HG03064 (cell line): ENCODE measurements at regions not wholly inside any gene's neighbourhood (a gene's known extent, or its start where the extent isn't known, plus 50 kb on each side); places are given as distances from the start of the nearest gene placed in this dataset.
"Not testable (repeated sequence)": the region's sequence is repeated elsewhere in the genome, so short reads cannot be mapped to it uniquely, and the experiment has no call there.

Experiments
- ATAC-seq: cut with Tn5 transposase; IDR thresholded peaks from one replicate; pipeline ENCODE4 v1.9.1; 2021; ENCODE audit warnings: low read depth; ENCODE audit not compliant: unreplicated experiment

DNA sequence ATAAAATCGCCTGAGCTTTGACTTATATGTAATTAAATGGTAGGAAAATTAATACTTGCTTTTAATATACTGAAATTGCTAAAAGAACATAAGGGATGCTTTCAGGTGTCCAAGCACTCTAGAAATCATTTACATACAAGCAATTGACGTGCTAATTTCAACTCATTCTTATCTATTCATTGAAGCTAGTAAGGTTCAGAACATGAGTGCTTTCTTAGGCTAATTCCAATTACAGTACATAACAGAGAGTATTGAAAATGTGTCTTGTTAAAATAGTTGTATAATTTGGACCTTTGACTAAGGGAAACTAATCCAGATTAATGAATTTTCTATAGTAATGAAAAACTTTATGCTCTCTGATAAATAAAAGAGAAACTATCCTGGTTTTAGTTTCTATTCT lies 1016.4 kb upstream of the TYRP1 start:
- no peak for ATAC-seq

DNA sequence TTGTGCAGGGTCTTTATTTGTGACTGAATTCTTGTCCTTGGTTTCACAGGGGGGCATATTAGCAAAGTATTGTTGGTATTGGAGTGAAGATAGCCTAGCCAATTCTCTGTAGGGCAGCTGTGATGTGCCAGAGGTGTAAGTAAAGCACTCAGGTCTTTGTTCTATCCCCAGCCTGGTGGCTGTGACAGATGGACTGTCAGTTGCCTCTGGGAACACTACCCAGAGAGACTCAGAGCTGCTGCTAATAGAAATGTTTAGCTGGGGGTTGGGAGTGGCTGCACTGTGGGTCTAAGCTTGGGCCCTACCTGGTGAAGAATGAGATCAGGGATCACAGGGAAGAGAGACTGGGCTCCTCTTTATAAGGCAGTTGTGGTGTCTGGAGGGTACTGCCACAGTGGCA lies 1006.5 kb upstream of the TYRP1 start:
- ATAC-seq: no peak

DNA sequence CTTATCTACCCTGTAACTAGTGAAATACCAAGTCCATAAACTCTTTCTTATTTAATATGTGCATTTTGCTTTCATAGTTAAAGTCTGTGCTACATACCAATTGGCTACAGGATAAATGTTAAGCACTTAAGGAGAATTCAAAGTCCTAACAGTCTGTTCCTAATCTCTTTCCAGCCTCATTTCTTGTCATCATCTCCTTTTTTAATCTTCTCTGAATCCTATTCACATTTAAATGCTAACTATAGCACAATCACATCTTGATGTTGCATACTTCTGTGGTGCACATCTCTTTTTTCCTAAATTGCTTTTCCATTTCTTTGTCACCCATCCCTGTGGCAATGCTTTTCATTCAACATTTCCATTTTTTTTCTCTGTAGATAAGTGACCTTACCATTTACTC lies 996.1 kb upstream of the TYRP1 start:
- no peak for ATAC-seq

DNA sequence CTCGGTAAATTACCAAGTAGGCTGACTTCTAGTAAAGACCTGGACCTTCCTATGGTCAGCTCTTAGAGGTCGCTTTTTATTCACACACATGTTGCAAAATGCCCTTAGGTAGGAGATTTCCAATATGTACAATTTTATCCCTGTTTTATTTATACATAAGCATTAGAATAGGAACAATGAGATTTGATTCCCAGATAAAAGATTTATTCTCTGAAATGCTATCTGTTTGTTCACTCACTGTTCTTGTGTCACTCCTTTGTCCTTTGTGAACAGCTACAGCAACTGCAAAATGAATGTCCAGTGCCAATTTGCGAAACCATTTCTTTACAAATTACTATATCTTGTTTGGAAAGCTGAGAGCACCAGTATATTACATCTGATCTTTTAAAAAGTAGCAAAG lies 991.5 kb upstream of the TYRP1 start:
- no peak for ATAC-seq

DNA sequence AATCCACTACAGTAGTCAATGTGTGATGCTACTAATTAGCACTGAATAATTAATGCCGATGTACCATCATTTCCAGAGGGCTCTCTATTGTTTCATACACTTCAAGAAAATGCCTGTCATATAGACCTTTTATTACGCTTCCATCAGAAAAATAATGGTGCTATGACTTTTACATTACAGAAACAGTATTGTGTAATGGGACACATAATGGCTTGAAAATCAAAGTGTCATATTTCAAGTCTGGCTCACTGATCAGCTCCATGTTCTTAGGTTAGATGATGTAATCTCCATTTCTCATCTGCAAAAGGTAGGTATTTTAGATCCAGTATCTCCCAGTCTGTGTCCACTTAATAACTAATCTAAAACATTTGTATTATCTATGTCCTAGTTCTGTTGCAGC lies 990.6 kb upstream of the TYRP1 start:
- ATAC-seq: no peak

DNA sequence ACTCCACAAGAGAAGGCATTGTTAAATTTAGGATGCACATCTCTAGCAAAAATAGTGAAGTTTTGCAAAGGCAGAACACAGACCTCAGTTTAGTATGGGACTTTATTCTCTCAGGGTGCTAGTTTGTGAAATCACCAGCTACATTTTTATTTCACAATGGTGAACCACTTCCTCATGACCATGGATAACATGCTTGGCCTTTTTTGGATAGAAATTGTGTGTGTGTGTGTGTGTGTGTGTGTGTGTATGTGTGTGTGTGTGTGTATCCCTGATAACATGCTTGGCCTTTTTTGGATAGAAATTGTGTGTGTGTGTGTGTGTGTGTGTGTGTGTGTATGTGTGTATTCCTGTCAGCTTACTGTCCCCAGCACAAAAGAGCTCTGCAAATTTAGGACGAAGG lies 989.0 kb upstream of the TYRP1 start:
- not testable (repeated sequence) for ATAC-seq

DNA sequence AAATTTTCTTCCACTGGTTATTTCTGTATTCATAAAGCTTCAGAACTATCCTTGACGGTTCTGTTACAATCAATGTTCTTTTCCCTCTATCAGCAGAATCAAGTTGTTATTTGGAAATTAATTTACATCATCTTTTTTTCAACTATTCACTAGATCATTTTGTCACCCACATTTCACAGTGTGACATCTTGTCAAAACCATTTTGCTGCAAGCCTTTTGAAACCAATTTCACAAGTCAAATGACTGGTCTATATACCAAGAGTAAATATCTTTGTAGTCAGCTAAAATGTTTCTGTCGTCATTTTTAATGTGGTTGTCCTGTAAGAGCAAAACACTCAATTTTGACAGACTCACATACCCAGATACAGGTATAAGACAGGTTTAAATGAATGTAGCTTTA lies 984.3 kb upstream of the TYRP1 start:
- ATAC-seq: no peak

DNA sequence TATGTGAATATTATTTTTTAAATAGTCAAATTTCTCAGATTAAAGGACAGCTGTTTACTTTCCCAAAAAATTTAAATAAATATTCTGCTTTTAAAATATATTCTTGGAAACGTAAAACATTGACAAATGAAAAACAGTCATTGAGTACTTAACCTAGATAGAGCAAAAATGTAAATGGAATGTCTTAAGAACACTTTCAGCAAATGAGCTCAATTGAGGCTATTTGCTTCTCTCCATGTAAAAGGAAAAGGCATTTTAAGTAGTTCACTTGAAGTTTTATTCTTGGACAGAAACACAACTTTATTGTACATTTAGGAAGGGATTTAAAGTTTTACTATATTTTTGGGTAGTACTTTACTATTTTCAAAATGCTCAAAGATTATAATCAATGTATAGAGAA lies 983.6 kb upstream of the TYRP1 start:
- ATAC-seq: no peak

DNA sequence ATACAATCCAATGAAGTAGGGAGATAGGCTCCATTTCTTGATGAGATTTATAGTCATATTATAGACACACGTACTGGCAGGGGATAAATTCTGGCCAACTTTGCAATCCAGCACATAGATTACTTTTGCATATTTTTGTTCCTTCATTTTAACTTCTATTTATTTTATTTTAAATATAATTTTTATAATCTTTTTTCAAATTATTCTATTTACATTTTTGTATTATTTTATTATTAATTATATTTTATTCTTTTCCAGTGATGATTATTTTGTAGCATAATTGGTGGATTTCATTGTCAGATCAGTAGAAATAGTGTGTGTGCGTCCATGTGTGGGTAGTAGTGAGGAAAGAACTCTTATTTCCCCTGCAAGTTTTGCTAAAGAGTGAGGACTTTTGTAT lies 980.1 kb upstream of the TYRP1 start:
- ATAC-seq: no peak

DNA sequence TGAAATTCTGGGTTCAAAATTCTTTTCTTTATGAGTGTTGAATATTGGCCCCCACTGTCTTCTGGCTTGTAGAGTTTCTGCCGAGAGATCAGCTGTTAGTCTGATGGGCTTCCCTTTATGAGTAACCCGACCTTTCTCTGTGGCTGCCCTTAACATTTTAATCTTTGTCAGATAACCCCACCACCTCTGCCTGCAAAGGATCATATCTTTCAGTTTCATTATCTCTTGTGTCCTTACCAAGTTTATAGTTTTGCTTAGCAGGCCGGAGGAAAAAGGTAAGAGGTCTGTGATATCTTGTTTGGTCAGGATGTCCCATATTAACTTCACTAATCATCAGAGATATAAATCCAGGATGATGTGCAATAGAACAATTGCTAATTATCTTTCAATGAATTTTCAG lies 970.2 kb upstream of the TYRP1 start:
- ATAC-seq: no peak

DNA sequence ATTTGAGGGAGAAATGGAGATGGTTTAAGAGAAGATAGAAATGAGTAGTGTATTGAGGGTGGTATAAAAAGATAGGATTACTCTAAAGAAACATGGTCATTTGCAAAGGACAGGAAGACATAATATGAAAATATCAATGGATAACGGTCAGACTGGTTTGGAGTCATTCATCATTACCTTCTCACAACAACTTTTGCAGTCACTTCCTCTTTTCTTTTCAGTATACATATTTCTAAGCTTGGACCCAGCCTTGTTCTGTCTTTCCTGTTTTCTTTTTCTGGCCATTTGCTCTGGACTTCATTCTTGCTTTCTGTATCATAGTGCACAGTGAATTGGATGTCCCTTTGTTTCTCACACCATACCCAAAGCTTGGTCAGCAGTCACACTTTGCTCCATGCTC lies 966.5 kb upstream of the TYRP1 start:
- ATAC-seq: no peak

DNA sequence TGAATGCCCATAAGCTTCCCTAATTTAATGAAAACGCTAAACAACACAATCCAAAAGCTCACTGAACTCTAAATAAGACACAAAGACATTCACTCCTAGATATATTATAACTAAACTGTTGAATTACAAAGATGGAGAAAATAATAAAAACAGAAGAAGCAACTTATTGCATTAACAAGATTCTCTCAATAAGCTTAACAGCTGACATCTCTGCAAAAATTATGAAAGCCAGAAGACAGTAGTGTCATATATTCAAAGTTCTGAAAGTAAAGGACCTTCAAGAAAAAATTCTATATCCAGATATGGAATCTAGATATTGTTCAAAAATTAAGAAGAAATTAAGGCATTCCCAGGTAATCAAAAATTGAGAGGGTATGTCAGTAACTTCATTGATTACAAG lies 957.8 kb upstream of the TYRP1 start:
- no peak for ATAC-seq

DNA sequence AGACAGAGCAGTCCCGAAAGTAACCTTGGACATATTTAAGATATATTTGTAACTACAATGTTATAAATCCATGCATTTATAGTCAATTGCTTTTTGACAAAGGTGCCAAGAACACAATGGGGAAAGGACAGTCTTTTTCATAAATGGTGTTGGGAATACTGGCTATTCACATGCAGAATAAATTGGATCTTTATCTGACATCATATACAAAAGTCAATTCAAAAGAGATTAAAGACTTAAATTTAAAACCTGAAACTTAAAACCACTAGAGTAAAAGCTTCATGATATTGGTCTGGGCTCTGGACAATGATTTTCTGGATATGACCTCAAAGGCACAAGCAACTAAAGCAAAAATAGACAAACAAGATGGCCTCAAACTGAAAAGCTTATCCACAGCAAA lies 950.7 kb upstream of the TYRP1 start:
- ATAC-seq: no peak

DNA sequence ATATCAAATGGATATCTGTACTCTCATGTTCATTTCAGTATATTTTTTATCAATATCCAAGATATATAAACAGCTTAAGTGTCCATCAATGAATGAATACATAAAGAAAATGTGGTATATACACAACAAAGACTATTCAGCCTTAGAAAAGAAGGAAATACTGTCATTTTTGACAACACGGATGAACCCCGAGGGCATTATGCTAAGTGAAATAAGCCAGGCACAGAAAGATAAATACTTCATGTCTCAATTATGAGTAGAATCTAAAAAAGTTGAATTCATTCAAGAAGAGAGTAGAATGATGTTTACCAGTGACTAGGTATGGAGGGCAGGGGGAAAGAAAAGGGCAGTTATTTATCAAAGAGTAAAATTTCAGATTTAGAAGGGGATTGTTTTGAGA lies 949.8 kb upstream of the TYRP1 start:
- ATAC-seq: no peak

DNA sequence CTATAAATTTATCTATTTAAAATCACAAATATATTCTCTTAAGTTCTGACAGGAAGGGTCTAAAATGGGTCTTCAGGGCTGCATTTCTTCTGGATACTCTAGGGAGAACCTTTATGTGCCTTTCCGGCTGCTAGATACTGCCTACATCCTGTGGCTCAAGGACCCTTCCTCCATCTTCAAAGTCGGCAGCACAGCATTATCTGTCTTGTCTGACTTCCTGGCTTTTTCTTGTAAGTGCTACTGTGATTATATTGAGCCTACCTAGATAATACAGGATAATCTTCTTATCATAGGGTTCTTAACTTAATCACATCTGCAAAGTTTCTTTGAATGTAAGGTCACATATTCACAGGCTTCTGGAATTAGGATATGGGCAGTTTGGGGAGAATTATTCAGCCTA lies 943.8 kb upstream of the TYRP1 start:
- ATAC-seq: no peak

DNA sequence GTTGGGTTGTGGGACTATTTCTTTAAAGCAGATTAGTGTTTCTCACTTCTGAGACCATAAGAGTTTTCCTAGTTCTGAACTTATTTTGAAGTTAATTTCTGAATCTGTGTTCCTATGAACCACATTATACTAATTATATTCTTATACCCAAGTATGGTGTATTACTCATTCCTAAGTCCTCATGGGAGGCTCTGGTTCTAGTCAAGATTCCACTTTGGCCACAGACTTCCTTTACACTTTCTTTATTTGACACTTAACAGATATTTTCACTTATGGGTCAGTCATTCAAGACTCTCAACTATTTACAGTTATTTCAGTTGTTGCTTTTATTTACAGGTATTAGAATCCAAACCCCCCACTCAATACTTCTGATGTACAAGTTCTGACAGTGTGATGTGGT lies 937.2 kb upstream of the TYRP1 start:
- ATAC-seq: no peak

DNA sequence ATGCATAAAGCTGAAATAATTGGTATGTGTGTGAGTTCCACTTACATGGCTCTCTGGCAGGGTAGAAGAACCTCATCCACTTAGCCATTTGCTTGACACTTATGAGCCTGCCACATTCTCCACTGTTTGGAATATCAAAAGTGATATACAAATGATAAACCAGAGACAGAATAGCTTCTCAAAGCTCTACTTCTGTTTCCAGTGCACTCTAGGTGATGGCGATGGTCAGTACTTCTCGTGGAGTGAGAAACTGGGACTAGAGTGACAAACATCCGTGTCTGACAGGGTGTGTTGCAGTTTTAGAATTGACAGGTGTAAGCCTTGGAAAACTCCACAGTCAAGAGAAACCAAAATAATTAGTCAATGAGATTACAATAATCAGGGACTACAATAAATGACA lies 935.8 kb upstream of the TYRP1 start:
- no peak for ATAC-seq

DNA sequence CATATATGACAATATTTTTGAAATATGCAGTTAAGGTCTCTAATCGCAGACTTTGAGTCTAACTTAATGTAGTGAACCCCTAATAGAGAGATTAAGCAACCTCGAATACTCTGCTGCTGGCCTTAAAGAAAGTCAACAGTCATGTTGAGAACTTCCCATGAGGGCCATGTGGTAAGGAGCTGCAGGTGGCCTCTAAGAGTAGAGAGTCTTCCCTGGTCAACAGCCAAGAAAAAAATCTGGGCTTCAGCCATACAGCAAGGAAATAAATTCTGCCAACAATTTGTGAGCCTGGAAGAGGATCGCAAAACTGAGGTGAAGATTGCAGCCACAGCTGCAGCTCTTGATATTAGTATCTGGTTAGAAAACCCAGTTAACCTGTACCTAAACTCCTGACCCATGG lies 935.2 kb upstream of the TYRP1 start:
- no peak for ATAC-seq

DNA sequence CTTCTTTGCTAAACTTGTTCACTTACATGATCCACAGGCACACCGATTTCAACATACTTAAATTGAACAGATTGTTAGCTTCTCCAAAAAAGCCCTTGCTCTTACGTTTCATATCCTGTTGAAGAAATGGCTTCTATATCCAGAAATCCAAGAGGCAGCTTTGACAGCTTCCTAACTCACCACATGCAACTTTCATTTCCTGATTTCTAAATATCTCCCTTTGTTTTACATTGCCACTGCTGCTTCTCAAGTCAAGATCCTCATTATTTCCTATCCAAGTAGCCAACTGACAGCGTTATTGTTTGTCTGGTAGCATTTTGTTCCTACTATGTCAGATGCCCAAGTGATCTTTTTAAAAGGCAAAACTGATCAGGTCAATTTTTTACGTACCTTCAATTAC lies 913.2 kb upstream of the TYRP1 start:
- ATAC-seq: no peak

DNA sequence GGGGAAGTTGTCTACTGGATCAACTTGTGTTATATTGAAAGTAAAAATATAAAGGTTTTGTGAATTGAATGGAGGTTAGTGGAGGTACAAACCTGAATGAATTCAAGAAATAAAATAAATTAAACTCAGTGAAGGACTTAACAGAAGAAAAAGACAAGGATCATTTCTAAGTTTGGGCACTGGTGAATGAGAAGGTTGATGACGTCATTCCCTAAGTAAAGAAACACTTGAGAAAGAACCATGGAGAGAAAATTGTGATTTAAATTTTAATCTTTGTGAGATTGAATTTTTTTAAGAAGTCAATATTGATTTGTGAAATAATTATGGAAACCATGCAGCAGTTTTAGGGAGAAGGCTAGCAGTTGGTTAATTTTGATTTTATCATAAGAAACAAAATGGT lies 900.3 kb upstream of the TYRP1 start:
- ATAC-seq: no peak

DNA sequence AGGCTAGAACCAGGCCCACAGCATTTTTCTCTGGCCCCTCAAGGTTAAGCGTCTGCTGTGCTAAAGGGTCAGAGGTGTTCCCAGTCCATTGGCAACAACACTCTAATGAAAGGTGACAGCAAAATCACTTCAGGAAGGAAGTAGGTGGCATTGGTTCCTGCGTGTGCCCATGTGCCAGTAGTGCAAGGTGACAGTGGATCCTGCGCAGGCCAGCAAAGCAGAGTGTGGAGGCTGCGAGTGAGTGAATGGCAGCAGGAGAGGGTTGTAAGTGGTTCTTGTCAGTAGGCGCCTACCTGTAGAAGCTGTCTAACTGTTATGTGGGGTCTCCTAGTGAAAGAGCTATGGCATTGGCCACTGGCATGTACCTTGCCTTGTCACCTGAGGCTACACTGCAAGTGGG lies 898.2 kb upstream of the TYRP1 start:
- no peak for ATAC-seq

DNA sequence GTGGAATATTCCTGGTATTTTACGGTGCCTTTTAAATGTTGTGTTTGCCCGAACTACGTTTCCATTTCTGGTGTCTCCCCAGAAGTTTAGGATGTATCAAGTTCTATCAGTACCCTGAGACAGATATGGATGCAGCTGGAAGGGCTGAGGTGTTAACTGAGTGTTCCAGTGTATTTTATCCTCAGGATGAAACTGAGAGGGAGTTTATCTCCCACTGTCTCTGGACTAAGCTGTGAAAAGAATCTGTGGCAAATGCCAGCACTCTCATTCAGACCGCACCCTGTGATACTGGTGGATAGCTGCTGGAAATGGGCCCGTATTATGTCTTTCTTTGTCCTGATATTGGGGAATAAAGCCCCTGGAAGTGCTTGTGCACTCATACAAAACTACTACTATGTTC lies 887.2 kb upstream of the TYRP1 start:
- no peak for ATAC-seq

DNA sequence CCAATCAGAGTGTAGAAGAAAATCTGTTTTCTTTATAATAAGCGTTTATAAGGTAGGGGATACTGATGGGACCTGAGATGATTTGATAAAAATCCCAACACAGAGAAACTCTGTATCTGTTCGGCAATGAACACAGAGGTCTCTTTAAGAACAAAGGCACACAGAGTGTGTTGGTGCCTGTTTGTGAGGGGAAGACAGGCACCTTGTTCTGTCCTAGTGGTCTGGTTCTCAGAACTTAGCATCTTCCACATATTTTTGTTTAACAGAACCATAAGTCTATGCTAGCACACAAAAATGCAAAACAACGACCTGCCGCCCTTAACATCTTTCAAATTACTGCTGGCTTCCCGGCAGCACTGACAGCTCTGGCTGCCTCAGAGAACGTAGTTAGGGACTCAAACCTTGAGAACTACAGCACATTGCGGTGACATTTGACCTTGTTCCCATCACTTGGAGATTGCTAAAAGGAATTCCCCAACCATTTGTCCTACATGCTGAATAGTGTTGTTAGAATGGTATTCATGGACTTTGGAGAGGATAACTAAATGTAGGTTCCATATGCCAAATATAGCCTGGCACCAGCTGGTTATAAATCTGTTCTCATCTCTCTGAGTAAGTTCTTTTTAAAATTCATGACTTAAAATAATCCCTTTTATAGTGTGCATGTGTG lies 871.7 kb upstream of the TYRP1 start:
- ATAC-seq: no peak
